ENCODE measurements at regions not wholly inside any gene's neighbourhood (a gene's known extent, or its start where the extent isn't known, plus 50 kb on each side); places are given as distances from the start of the nearest gene placed in this dataset.
"Not testable (repeated sequence)": the region's sequence is repeated elsewhere in the genome, so short reads cannot be mapped to it uniquely, and the experiment has no call there.

DNA sequence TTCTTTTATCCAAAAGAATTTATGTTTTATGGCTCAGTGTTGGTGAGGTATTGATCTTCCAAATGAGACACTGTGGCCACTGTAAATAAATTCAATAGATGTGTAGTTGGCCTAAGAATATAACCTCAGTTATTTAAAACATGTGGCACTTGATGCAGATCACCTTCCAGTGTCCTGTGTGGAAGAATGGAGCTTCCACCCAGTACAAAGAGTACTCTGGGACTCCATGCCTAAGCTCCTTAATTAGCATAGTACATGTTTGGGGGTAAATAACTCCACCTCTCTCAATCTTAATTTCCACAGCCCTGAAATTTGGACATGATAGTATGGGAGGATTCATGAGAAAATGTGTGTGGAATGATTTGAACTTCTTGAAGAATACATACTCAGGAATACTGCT is 105.7 kb downstream of the SPDYE17 start:
- not testable (repeated sequence) for TF ChIP-seq POLR2A (IDR thresholded peaks at IDR 0.05)
- TF ChIP-seq, protein P1, sequence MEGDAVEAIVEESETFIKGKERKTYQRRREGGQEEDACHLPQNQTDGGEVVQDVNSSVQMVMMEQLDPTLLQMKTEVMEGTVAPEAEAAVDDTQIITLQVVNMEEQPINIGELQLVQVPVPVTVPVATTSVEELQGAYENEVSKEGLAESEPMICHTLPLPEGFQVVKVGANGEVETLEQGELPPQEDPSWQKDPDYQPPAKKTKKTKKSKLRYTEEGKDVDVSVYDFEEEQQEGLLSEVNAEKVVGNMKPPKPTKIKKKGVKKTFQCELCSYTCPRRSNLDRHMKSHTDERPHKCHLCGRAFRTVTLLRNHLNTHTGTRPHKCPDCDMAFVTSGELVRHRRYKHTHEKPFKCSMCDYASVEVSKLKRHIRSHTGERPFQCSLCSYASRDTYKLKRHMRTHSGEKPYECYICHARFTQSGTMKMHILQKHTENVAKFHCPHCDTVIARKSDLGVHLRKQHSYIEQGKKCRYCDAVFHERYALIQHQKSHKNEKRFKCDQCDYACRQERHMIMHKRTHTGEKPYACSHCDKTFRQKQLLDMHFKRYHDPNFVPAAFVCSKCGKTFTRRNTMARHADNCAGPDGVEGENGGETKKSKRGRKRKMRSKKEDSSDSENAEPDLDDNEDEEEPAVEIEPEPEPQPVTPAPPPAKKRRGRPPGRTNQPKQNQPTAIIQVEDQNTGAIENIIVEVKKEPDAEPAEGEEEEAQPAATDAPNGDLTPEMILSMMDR (IDR thresholded peaks at IDR 0.05): not testable (repeated sequence)

Measured in right lobe of liver (tissue), 4 donors.